NCI-H69 (cell line): ENCODE measurements at regions not wholly inside any gene's neighbourhood (a gene's known extent, or its start where the extent isn't known, plus 50 kb on each side); places are given as distances from the start of the nearest gene placed in this dataset.

ENCODE experiments used
- DNase-seq: peaks from one replicate; lab custom pipeline; 2025; lab: John Stamatoyannopoulos, UW

DNA sequence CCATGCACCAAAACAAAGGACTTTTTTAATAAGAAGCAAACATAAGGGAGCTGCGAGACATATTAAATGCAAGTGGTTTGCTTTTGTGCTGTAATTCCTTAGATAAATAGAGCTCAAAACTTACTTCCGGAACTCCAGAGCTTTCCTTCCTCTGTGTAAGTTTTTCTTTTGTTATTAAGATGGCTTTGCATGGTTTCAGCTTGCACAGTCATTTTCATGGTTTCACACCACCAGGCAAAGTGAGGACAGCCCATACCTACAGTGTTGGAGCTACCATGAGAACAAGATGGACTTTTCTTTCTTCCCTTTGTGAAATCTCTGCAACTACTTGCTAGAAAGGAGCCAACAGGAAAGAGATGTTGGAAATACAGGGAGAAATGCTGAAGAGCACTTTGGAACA is 368.0 kb downstream of the SETD4 start:
- no peak for DNase-seq

- no peak for DNase-seq
These were observed 369.9 kb downstream of the SETD4 start for GRCh38 chr21:35690436-35690835.

DNA sequence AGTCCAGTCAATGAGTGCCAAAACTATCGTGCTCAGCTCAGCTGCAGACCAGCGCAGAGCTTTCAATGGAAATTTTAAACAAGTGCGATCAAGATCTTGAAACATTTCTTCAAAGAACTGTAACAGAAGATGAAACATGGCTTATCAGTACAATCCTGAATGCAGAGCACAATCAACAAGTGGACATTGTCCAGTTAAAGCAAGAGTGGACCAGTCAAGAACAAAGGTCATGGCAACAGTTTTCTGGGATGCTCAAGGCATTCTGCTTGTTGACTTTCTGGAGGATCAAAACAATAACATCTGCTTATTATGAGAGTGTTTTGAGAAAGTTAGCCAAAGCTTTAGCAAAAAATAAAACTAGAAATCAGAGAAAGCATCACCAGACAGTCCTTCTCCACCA is 374.2 kb downstream of the SETD4 start:
- DNase-seq, result no peak

DNA sequence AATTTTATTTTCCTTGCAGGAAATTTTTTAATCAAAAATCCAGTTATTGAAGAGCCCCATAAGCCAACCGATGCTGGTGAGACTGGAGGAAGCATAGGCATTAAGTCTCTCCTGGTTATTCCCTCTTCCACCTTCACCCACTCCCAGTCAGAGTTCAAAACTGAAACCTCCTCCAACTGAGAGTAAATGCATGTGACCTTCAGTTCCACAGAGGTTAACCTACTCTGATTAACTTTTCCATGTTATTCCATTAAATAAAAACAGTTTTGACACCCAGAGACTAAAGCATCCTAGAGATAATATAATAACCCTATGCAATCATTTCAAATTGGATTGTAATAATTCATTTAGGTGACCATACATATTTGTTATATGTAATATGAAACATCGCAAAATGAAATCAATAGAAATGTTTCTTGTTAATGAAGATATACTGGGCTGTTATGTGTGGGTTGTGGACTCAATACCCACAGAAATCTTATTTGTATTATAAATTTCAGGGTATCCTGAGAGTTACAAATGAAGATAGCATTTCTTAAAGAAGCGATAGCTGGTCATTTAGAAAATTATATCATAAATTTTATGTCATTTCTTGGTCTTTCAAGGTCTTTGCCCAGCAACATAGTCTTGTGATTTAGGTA is 376.5 kb downstream of the SETD4 start:
- no peak for DNase-seq

DNA sequence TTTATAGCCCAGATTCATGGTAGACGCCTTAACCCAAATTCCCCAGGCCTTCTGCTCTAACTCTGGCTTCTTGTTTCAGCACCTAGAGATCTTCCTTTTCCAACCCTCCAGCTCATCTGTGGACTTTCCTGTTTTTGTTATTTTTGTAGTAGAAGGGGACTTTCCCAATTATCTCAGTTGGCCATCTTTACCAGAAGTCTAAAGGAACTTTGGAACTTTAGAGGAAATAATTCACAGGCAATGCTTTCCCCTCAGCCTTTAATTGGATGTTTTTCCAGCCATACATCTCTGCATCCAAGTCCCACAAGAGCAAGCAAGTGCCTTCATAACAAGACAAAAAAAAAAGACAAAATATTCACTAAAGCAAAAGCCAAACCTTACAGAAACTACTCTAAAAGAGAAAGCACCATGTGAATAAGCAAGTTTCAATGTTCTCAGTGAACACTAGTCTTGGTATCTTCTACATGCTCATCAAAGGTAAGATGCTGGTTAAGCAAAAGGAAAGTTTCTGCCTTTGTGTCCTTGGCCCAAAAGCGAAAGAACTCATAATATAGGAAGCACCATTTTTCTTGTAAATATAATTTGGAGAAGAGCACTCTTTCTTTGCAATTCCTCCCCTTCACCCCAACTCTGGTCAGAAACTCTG is 377.3 kb downstream of the SETD4 start:
- no peak for DNase-seq

DNA sequence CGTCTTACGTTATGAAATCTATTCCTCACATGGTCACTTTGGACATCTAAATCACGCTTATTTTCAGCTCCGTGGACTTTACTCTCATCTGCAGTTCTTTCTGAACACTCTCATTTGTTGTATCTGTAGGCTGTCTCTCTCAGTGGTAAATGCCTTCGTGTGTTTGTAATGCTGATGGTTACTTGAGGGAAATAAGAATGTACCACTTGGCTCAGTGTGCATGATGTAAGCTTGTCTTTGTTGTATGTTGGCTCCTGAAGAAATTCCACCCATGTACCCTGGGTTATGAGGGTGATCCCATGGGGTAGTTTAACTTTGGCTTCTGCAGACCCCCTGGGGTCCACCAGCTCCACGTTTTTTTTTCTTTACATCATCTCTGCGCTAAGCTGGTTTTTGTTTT is 378.4 kb downstream of the SETD4 start:
- DNase-seq, result no peak

GRCh38 chr21:35679076-35679475 is 381.2 kb downstream of the SETD4 start:
- DNase-seq, result no peak

DNA sequence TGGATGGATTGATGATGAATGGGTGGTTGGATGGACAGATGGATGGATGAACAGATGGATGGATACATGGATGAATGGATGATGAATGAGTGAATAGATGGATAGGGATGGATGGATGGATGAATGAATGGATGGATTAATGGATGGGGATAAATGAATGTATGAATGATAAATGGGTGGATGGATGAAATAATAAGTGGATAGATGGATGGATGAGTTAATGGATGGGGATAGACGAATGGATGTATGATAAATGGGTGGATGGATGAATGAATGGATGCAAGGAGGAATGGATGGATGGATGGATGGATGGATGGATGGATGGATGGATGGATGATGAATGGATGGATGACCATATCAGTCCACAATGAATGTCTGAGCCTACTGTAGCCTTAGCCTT is 381.9 kb downstream of the SETD4 start:
- no peak for DNase-seq

- no peak for DNase-seq
These were observed 383.0 kb downstream of the SETD4 start for GRCh38 chr21:35677298-35677841.

GRCh38 chr21:35674895-35675470 is 385.3 kb downstream of the SETD4 start:
- no peak for DNase-seq

- no peak for DNase-seq
These were observed 386.1 kb downstream of the SETD4 start for GRCh38 chr21:35674091-35674671.

- no peak for DNase-seq
These were observed 388.0 kb downstream of the SETD4 start for GRCh38 chr21:35672313-35672712.

GRCh38 chr21:35664683-35665082 is 395.6 kb downstream of the SETD4 start:
- no peak for DNase-seq

DNA sequence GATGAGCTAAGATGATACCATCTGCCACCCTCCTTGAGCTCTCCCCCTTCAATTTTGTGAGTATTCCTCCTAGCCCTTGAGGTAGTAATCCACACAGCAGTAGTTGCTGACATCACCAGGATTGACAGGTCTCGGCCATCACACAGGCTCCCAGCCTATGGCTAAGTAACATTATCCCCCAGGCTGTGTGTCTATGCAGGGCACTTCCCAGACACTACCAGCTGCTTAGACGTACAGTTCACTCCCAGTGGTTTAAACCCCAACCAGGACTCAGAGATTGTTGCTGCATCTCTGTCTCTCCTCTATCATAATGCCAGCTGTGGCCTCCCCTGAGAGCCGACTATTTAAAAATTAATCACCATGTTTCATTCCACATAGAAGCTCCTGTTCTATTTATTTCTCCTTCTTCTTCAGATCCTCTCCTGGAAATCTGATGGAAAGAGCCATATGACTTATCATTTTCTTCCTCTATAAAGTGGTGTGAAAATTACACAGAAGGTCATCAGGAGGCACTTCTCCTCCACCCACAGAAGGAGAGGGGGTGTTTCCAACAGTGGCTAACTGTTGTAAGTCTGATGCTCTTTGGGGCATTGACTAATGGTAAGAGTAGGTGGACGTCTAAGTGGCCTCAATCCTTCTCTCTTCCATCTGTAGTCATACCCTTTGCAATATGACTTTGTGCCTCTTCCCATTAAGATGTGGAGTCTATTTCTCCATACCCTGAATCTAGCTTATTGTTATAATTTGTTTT is 396.3 kb downstream of the SETD4 start:
- DNase-seq, result no peak

DNA sequence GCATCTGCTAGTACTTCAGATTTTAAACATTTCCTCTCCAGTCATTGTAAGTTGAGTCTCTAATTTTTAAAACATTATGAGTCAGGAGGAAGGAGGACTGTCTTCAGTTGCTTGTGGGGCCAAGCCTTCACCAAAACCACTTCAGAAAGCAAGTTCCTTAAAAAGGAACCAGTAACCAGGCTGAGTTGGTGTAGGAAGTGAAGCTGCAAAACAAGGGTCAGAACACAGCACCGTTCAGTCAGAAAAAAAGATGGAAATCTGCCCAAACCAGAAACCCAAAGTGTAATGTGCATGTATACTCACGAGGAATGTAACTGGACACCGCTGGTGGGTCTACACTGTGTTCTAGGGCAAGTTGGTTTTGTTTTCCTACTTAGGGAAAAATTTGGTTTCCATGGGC is 402.1 kb downstream of the SETD4 start:
- DNase-seq, result no peak

DNA sequence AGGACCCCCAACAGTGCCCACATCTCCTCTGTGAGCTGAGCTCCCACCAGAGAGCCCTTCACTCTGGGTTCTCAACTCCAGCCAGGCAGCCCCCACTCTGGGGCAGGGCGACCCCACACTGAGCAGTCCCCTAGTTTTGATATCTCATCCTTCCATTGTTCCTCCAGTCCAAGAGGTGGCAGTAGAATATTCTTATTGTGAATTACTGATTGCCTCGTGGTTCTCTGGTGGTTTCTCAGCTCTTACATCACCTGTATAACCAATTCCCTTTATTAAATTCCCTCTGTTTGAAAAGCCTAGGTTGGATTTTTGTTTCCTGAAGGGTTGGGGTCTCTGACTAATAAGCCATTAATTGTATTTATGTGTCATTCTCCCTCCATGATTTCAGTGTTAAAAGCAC is 407.5 kb downstream of the SETD4 start:
- no peak for DNase-seq

- no peak for DNase-seq
These were observed 408.1 kb downstream of the SETD4 start for GRCh38 chr21:35652196-35652595.

DNA sequence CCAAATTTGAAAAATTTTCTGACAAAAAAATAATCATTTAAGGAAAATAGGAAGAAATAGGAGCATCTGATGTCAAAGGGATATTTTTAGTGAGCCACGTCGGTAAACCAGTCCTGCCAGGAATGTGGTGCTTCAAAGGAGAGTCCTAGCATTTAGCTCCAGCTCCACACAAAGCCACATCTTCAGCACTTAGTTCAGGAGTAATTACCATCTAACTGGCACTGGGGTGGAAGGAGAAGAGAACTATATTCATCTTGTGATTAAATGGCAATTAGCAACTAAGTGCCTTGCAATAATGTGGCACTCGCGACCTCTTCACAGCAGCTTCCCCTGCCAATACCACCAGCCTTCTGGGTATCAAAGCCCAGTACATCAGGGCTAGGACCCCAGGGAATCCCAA is 409.1 kb downstream of the SETD4 start:
- peak; percentile 19 for DNase-seq

GRCh38 chr21:35649186-35649585 is 411.1 kb downstream of the SETD4 start:
- no peak for DNase-seq

GRCh38 chr21:35648512-35648911 is 411.8 kb downstream of the SETD4 start:
- DNase-seq, result peak; percentile 60

- no peak for DNase-seq
These were observed 413.7 kb downstream of the SETD4 start for GRCh38 chr21:35646606-35647005.

- DNase-seq, result no peak
These were observed 414.3 kb downstream of the SETD4 start for GRCh38 chr21:35645991-35646390.
